ENCODE measurements at regions not wholly inside any gene's neighbourhood (a gene's known extent, or its start where the extent isn't known, plus 50 kb on each side); places are given as distances from the start of the nearest gene placed in this dataset.

GRCh38 chr6:98711380-98711779 lies 123.0 kb upstream of the POU3F2 start:
- no peak for DNase-seq (ENCODE audit: low read depth in 2 of 2)

- DNase-seq (ENCODE audit: low read depth in 2 of 2): no peak
These were observed 118.0 kb upstream of the POU3F2 start for GRCh38 chr6:98716341-98716740.

- DNase-seq (ENCODE audit: low read depth in 2 of 2): no peak
These were observed 117.0 kb upstream of the POU3F2 start for GRCh38 chr6:98717322-98717877.

DNA sequence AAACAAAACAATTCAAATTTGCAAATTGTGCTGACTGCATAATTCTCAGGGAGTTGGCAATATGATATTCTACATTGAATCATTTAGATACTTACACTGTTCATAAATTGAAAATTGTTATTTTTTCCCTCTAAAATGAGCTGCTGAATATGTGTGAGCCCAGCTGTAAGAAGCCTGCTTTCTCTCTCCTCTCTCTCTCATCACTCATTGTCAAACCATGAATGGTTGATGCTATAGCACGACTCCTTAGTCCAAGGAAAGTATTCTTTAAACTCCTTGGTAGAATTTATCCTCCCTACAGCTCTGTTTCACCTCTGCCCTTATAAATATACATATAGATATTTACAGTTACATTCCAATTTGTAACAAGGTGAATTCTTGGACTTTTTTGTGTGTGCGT lies 116.4 kb upstream of the POU3F2 start:
- DNase-seq (ENCODE audit: low read depth in 2 of 2): no peak

- DNase-seq (ENCODE audit: low read depth in 2 of 2): no peak
These were observed 109.8 kb upstream of the POU3F2 start for GRCh38 chr6:98724537-98724936.

- DNase-seq (ENCODE audit: low read depth in 2 of 2): no peak
These were observed 87.1 kb upstream of the POU3F2 start for GRCh38 chr6:98747273-98747672.

GRCh38 chr6:98747960-98748359 lies 86.4 kb upstream of the POU3F2 start:
- DNase-seq (ENCODE audit: low read depth in 2 of 2): no peak

DNA sequence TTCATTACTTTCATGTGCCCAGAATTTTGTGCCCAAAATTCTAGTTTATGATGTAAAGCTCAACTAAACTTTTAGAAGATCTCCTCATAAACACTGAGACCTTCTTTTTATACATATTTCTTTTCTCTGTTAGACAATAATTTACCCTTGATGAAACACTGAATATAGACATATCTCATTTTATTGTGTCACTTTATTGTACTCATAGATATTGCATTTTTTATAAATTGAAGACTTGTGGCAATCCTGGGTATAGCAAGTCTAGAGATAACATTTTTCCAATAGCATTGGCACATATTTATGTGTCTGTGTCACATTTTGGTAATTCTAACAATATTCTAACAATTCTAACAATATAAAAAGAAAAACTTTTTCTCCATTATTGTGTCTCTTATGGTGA lies 74.9 kb upstream of the POU3F2 start:
- no peak for DNase-seq (ENCODE audit: low read depth in 2 of 2)

- no peak for DNase-seq (ENCODE audit: low read depth in 2 of 2)
These were observed 69.9 kb upstream of the POU3F2 start for GRCh38 chr6:98764373-98764911.

DNA sequence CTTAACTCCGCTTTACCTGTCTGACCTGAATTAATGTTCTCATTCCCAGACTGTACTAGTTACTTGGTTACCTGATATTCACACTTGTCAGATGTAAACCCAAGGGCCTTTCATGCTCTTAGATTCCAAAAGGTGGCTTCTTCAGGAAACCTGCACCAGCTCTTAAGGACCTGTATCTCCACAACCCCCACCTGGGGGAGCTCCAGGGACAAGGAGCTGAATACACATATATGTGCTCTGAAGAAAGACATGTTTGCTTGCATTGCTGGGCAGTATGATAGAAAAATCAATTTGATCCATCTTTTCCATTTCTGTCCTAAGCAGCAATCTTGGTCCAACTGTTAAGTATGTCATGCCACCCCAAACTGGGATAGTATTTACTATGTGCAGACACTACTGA lies 64.8 kb upstream of the POU3F2 start:
- DNase-seq (ENCODE audit: low read depth in 2 of 2): no peak

- no peak for DNase-seq (ENCODE audit: low read depth in 2 of 2)
These were observed 59.2 kb upstream of the POU3F2 start for GRCh38 chr6:98775205-98775604.

DNA sequence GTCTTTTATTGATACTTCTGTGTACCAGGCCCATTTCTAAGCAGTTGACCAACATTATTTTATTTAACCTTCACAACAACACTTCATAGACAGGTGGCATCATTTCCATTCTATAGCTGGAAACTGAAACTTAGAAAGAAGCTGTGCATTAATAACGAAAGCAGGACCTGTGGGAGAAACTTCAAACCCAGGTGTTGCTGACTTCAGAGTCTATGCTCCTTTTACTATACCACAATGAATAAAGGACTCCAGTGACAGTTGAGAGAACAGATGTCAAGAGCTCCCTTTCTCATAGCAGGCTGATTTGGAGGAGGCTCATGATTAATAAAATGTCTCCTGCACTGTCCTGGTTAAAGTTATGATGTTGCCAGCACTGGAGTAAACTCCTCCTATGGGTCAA lies 56.6 kb upstream of the POU3F2 start:
- no peak for DNase-seq (ENCODE audit: low read depth in 2 of 2)

DNA sequence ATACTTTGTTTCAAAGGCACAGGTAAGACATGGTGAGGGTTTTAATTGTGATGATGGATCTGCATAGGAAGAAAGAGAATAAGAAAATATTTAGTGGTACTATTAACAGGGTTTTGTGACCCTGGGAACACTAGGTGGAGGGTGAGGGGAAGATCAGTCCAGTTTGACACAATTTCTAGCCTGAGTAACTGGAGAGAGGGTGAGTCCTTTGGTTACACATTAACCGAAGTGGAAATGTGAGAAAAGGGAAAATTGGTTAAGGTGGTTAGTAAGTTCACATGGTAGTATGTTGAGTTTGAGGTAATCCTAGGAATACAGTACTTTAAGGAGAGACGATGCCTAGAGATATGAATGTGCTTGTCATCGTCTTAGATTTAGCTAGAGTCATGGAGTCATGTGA lies 54.8 kb upstream of the POU3F2 start:
- no peak for DNase-seq (ENCODE audit: low read depth in 2 of 2)

- DNase-seq (ENCODE audit: low read depth in 2 of 2): no peak
These were observed 51.6 kb upstream of the POU3F2 start for GRCh38 chr6:98782772-98783171.

DNA sequence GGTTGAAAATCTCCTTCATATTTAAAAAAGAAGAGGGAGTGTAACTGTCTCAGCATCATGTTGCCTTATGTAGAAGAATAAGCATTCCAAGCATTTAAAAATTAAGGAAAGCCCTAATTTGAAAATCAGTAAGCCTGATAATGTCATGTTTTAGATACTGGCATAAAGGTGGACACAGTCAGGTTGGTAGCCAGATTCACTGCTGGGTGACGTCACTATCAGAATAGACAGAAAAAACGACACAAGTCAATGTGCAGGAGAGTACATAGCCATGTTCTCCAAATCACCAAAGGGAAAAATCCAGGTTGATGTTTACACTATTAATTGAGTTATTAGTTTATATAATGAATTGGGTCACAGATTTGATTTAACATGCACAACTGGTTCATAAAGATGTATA lies 50.8 kb upstream of the POU3F2 start:
- no peak for DNase-seq (ENCODE audit: low read depth in 2 of 2)

Measured in activated CD8-positive, alpha-beta memory T cell treated with anti-CD3 and anti-CD28 coated beads for 4 hours (primary cell).